ENCODE measurements at regions not wholly inside any gene's neighbourhood (a gene's known extent, or its start where the extent isn't known, plus 50 kb on each side); places are given as distances from the start of the nearest gene placed in this dataset.
"Not testable (repeated sequence)": the region's sequence is repeated elsewhere in the genome, so short reads cannot be mapped to it uniquely, and the experiment has no call there.

DNA sequence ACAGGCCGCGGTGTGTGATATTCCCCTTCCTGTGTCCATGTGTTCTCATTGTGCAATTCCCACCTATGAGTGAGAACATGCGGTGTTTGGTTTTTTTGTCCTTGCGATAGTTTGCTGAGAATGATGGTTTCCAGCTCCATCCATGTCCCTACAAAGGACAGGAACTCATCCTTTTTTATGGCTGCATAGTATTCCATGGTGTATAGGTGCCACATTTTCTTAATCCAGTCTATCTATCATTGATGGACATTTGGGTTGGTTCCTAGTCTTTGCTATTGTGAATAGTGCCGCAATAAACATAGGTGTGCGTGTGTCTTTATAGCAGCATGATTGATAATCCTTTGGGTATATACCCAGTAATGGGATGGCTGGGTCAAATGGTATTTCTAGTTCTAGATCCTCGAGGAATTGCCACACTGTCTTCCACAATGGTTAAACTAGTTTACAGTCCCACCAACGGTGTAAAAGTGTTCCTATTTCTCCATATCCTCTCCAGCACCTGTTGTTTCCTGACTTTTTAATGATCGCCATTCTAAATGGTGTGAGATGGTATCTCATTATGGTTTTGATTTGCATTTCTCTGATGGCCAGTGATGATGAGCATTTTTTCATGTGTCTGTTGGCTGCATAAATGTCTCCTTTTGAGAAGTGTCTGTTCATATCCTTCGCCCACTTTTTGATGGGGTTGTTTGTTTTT lies 125.1 kb downstream of the USP22 start:
- not testable (repeated sequence) for DNase-seq

DNA sequence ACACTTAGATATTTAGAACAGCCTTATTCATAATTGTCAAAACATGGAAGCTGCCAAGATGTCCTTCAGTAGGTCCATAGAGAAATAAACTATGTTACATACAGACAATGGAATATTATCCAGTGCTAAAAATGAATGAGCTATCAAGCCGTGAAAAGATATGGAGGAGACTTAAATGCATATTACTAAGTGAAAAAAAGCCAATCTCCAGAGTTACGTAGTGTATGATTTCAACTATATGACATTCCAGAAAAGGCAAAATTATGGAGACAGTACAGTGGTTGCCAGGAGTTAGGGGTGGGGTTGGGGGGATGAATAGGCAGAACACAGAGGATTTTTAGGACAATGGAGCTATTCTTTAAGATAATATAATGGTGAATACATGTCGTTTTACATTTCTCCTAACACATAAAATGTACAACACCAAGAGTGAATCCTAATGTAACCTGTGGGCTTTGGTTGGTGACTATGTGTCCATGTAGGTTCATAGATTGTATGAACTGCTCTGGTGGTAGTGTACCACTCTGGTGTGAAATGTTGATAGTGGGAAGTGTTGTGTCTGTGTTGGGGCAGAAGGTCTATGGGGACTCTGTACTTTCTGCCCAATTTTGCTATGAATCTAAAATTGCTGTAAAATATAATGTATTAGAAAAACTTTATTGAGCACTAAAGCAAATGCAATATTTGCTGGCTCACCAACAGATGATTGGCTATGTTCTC lies 122.6 kb downstream of the USP22 start:
- DNase-seq, result no peak

DNA sequence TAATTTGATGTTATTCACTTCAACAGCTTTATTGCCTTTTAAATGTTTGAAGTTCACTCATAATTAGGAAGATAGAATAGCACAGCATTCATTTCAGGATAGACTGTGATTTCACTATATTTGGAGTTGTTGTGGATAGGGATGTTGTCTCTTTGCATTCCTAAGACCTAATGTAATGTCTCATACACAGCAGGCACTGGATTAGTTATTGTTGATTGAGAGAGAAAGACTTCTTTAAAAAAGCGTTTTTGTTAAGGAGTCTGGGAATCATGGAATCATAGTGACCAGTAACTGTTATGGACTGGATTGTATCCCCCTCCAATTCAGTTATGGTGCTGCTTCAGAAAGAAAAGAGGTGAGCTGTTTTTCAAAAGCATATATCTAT lies 122.0 kb downstream of the USP22 start:
- no peak for DNase-seq

DNA sequence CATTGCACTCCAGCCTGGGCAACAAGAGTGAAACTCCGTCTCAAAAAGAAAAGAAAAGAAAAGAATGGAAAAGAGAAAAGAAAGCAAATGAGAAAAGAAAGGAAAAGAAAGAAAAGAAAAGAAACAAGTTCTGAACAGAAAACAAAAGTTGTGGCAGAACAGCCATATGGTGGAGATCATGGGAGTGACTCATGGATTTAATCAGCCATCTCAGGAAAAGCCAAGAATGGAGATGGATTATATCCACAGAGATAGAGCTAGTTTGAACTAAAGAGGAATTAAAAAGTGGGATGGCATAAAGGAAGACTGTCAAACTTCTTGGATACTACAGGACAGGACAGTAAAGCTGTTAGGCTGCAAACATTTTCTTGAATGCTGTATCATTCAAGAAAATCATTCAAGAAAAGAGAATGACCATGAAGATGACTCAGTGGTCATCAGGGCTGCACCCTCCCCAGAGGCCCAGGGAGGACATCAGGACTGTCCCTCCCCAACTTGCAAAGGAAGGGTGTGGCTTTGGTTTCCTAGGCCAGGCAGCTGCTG lies 120.6 kb downstream of the USP22 start:
- DNase-seq, result peak; percentile 41

DNA sequence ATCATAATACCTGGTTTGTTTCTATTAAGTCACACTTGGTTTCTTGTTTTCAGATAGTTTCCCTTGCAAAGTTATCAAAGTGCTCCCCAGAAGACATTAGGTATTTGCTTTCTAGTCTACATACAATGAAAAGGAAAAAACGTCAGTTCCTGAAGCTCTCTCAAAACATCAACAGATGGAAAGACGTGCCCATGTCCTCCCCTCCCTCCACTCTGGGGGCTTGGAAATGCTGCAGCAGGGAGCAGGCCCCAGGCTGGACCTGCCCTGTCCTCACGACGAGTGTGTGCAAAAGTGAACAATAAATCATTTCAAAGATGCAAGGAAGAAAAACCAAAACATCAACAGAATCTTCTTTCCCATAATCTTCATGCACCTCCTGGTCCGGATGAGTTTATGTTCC lies 118.5 kb downstream of the USP22 start:
- DNase-seq, result no peak

DNA sequence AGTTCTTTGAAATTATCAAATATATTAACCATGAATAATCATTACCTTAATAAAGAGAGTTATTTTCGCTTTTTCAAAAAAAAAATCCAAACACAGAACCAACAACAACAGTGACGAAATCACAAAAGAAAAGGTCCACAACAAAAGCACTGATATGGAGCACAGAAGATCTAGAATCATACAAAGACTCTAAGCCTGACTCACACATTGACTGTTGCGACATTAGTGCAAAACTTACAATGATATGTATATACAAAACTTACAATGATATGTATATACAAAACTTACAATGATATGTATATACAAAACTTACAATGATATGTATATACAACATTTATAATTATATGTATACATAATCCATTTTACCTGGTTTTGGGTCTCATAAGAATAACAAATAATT lies 117.7 kb downstream of the USP22 start:
- DNase-seq, result no peak

DNA sequence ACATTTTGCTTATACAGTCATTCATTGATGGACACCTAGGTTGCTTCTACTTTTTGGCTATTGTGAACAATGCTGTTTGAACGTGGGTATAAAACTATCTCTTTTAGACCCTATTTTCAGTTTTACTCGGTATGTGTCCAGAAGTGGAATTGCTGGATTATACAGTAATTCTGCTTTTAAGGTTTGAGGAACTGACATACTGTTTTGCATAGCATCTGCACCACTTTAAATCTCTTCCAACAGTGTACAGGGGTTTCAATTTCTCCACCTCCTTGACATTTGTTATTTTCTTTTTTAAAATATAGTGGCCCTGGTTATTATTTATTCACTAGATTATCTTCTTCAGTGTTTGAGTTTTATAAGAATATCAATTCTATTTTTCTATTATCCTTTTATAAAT lies 116.9 kb downstream of the USP22 start:
- no peak for DNase-seq

DNA sequence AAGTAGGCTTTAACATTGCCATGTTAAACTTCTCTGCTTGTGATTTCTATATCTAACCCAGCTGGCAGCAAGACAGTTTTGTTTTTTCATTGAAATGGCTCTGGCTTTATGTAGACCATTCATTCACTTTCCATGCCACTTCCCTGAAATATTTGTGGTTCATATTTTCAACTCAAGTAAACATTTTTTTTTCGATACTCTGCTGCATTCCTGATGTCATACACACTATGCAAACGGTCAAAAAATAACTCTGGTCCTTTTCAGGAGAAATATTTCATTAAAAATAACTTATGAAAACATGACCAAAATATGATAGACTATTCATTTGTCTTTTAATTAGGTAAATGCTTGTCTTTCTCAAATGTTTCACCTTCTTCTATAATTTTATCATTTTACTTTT lies 116.3 kb downstream of the USP22 start:
- DNase-seq, result no peak

DNA sequence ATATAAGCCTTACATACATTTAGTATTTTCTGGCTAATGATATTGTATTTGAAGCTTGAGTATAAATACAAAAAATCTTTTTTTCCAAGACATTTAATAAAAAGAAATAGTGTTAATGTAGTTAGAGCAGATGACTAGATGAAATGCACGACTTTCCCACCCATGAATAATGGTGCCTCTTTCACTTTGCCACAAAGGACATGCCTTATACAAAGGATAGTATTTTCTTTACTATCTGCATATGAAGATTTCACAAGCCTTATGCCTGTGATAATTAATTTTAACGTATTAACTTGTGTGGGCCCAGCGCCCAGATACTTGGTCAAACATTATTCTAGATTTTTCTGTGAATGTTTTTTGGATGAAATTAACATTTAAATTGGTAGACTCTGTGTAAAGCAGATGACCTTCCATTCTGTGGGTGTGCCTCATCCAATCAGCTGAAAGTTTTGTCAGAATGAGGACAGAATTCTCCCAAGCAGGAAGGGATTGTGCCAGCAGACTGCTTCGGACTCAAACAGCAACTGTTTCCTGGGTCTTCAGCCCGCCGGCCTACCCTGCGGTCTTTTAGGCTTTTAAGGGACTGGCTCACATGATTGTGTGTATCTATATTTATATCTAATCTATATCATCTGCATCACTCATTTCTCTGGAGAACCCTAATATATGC lies 115.4 kb downstream of the USP22 start:
- no peak for DNase-seq

DNA sequence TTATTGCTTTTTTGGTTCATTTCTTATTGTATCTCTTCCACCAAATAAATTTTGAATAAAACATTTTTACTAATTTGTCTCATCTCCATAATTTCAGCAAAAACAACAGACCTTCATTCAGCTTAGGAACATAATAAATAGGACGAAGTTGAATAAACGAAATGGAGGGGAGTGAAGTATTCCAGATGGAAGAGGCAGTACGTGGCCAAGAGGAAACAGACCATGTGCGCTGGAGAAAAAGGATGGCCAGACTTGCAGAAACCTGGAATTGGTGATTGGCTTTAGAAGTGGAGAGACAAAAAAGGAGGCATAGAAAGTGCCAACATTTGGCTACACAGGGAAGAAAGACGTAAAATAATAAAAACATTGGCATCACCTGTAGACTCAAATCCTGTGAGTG lies 113.5 kb downstream of the USP22 start:
- DNase-seq, result no peak

DNA sequence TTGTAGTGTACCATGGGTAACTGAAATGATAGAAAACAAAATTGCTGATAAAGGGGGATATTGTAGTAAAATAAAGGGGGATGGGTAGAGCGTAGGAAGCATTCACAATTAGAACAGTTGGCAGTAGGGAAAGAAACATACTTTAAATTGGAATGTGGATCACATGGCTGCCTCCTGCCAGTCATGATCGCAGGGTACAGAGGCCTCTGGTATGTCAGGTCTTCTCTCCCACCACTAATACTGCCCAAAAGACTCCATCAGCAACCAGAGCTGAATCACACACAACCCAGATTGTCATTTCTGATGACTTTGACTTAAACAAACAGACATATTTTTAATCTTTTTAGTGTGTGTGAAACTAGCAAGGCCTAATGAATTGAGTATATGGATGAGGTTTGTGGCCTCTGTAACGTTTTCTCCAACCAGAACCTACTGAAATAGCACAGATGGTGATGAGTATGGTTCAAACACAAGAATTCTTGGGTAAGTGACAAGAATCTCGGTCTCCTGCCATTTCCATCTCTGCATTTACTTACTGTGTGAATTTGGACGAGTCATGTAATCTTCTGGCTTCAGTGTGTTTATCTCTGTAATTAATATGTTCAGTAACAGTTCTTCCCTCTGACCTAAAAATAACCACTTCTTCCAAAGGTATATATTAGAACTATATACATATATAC lies 112.6 kb downstream of the USP22 start:
- DNase-seq, result peak; percentile 32

DNA sequence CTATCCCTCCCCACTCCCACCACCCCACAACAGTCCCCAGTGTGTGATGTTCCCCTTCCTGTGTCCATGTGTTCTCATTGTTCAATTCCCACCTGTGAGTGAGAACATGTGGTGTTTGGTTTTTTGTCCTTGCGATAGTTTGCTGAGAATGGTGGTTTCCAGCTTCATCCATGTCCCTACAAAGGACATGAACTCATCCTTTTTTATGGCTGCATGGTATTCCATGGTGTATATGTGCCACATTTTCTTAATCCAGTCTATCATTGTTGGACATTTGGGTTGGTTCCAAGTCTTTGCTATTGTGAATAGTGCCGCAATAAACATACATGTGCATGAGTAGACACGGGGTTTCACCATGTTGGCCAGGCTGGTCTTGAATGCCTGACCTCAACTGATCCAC lies 109.8 kb downstream of the USP22 start:
- DNase-seq, result not testable (repeated sequence)

DNA sequence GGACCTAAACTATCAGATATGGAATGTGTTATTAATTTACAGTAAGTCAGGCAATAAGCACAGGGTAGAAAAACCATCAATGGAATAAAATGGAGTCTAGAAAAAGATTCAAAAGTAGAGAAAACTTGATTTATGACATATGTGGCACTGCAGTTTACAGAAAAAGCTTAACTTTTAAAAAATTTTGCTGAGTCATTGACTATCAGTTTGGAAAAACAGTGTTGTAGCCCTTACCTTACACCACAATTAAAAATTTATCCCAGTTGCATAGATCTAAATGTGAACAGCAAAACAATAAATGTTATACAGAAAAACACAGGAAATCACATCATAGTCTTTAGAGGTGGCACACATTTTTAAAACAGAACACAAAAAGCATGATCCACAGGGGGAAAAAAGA lies 108.5 kb downstream of the USP22 start:
- peak; percentile 35 for DNase-seq

DNA sequence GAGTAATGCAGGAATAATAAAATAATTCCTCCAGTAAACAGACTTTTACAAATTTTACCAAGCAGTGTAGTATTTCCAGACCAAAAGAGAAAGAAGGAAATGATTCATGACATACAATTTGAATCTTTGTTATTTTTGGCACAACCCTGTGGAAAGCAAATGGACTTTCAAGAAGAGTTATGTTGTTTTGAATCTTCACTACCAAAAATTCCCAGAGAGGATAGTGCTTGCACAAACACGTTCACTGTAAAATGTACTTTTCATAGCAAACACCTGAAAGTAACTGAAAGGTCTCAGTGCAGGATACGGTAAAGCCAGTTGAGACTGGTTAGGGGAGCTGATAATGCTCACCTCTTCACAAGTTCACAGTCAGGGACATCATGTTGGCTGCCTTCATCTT lies 107.1 kb downstream of the USP22 start:
- no peak for DNase-seq

DNA sequence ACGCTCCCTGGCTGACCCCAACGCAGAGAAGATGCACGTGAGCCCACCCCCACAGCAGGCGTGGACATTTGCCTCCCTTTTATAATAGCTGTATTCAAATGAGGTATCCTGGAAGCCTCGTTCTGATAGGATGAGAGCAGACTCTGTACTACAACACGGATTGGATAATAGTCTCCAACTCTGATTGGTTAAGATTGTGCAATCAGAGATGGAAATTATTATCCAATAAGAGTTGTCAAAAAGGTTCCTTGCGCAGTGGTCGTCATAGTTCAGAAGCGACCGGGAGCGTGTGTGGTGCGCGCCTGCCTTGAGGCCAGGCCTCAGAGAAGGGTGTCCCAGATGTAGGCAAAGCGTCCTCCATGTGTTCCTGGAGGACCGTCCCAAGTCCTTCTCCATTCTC lies 104.6 kb downstream of the USP22 start:
- DNase-seq, result no peak

DNA sequence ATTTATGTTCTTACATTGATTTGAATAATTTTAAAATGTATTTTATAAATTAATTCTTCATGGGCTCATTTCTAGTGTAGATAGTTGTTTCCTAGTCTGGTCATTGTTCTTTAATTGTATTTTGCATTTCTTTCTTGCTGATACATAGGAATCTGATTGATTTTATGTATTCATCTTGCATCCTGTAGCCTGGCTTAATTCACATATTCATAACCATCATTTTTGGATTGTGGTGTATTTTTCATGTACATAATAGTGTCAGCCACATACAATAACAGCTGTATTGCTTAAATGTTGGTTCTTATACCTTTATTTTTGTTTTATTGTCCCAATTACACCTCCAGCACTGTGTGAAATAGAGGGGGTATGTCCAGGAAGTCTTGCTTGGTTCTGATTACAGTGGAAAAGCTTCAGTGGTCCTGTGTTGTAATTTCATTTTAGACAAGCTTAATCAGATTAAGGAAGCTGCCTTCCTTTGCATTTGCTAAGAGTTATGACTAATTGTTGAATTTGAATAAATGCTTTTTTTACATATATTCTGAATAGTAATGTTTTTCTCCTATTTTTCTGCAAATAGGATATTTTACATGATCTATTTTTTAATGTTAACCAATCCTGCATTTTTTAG lies 103.7 kb downstream of the USP22 start:
- peak; percentile 24 for DNase-seq

DNA sequence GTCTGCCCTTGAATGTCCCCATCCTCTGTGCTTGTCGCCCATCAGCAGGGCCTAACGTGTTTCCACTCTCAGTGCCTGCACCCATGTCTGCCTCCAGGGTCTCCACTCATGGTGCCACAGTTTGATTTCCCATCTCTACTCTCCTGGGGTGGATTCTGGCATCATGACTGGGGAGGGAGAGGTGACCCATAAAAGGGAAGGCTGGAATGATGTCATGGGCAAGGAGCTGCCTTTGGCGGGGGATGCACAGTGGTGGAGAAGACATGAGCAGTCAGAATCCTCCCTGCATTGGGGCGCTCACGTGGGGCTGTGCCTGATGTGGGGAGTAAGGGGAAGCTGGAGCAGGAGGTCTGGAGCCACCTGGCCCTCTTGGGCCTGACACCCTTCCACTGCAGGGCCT lies 100.9 kb downstream of the USP22 start:
- no peak for DNase-seq

DNA sequence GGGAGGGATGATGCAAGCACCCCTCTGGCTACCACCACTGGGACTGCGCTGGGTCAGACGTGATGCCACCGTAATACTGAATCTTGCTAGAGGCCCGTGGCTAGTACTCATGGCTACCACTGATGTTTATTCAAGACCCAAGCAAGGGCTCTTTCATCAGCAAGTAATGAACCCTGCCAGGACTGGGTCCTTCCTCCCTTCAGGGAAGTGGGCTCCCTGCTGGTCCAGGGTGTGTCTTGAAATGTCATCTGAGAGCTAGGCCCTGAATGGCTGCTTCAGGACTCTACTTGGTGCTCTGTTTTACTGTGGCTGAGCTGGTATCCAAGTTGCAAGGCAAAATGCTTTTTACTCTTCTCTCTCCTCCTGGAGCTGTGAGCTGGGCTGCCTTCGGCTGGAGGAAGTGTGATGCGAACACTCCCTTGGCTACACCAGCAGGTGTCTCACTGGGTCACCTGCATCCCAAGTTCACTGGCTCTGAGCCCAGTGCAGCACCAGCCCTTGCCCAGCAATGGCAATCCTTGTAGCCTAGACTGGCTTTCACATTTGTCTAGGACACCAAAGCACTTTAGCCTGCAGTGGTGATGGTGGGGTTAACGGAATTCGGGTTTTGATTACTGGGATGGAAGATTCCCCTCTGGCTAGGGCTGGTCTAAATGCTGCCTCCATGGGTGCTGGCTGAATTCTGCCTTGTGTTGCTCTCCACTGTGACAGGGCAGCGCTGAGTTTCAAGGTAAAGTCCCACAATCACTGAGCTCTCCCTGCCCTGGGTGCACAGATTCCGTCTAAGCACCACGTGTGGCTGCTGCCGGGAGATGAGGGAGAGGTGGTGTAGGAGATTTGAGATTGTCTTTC lies 98.6 kb downstream of the USP22 start:
- peak; percentile 32 for DNase-seq

DNA sequence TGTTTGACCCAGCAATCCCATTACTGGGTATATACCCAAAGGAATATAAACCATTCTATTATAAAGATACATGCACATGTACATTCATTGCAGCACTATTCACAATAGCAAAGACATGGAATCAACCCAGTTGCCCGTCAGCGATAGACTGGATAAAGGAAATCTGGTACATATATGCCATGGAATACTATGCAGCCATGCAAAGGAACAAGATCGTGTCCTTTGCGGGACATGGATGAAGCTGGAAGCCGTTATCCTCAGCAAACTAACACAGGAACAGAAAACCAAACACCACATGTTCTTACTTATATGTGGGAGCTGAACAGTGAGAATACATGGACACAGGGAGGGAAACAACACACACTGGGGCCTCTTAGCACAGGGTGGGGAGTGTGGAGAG lies 95.1 kb downstream of the USP22 start:
- not testable (repeated sequence) for DNase-seq

DNA sequence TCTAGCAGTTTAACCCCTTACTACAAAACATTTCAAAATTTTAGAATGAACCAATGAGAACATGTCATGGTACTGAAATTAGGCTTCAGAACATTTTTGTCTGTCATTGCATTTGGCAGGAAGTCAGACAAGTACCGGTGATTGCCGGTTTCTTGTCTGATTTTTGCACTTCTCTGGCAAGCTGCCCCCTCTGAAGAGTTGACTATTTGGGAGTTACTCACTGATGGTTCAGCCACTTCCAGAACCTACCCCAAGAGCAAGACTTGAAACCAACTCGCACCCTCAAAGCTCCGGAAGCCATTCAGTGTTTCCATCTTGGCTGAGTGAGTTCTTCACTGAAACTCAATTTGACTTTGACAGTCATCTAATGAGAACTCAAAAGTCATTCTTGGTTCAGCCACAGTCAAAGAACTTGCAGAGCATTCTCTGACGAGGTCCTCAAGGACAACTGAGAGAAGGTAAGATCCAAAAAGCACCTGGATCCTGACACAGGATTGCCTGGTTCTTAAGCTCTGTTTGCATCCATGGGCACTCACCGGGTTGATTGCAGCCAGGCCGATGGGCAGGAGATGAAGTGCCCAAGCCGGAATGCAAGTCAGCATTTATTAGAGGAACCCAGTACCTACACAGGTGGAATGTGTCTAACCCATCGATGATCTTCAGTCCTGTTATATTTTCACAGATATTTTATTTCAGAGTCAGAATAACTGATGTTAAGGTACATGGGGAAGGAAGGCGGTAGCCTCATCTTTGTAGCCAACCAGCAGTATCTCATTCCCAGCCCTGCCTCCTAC lies 93.6 kb downstream of the USP22 start:
- DNase-seq, result peak; percentile 38
